Brain pericyte (primary cell): ENCODE measurements at regions not wholly inside any gene's neighbourhood (a gene's known extent, or its start where the extent isn't known, plus 50 kb on each side); places are given as distances from the start of the nearest gene placed in this dataset.
"Not testable (repeated sequence)": the region's sequence is repeated elsewhere in the genome, so short reads cannot be mapped to it uniquely, and the experiment has no call there.

ENCODE experiments used
- DNase-seq: peaks from one replicate; pipeline ENCODE4 v3.0.0-alpha.2; 2012; ENCODE audit warnings: low read depth, low spot score

GRCh38 chr7:126005064-126005463, 1075.4 kb upstream of the POT1 start:
- no peak for DNase-seq

- no peak for DNase-seq
Measured at GRCh38 chr7:126001349-126001748, 1071.7 kb upstream of the POT1 start.

GRCh38 chr7:125984795-125985194, 1055.2 kb upstream of the POT1 start:
- DNase-seq = no peak

DNA sequence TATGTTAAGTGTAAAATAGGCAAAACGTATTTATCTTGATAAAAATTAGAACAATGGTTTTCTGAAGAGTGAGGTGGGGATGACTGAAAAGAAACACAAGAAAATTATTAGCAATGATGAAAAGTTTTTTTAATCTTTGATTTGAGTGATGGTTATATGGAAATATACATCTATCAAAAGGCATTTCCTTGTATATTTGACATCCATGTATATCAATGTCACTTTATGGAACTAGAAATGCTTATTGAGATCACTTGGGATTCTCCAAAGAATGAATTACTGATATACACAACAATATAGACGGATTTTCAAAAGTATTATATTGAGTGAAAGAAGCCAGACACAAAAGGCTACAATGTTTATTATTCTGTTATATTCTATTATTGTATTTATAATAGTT, 1042.0 kb upstream of the POT1 start:
- no peak for DNase-seq

DNA sequence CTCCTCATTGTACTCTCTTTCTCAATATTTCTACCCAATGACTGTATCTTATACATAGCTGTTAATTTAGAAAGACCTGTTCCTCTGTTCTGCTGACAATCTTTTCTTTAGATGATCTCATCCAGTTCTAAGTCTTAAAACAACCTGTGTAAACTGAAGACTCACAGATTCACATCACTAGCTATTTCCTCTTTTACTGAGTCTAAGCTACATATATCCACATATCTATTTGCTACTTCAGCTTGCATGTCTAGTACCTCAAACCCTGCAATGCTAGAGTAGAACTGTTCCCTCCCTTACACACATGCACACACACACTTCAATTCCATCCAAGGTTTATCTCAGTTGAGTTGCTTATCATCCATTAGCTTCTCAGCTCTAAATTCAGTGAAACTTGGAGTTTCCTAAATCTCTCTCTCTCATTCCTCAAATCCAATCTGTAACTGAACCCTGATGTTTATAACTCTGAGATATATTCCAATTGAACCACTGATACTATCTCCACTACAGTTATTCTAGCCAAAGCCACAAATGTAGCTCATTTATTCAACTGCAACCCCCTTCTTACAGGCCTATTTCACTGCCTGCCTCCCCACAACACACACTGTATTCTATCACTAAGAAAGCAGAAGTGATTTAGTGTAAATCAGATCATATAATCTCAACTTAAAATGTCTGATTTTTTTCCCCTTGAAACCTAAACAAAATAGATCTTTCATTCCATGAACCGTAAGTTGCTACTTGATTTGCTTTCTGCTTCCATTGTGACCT, 1036.8 kb upstream of the POT1 start:
- DNase-seq = no peak

GRCh38 chr7:125934955-125935354, 1005.3 kb upstream of the POT1 start:
- no peak for DNase-seq

DNA sequence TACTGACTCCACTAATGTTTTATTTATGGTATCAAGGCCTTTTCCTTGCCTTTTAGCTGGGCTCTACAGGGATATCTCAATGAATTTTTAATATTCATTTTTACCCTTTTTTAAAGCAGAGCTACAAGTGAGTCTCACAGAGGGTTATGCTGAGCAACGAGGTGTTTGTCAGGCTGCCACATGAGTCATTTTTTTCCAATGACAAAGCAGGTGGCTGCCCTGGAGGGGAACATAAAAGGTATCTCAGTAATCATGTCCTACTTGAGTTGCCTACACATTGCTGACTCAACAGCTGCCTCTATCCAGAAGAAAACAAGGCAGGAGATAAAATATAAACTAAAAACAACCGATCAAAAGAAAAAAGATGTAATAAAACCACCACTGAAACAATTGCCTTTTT, 1004.9 kb upstream of the POT1 start:
- DNase-seq = no peak

DNA sequence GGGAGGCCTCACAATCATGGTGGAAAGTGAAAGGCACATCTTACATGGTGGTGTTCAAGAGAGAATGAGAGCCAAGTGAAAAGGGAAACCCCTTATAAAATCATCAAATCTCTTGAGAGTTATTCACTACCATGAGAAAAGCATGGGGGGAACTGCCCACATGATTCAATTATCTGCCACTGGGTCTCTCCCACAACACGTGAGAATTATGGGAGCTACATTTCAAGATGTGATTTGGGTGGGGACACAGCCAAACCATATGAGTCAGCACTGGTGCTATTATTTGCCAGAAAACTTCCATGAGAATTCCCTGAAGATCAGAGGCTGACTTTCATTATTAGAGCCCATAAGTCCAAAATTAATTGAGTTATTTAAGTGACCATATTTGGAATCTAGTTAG, 1001.2 kb upstream of the POT1 start:
- no peak for DNase-seq

- DNase-seq = no peak
Measured at GRCh38 chr7:125927556-125927955, 997.9 kb upstream of the POT1 start.

- no peak for DNase-seq
Measured at GRCh38 chr7:125926621-125927020, 997.0 kb upstream of the POT1 start.

GRCh38 chr7:125924037-125924436, 994.4 kb upstream of the POT1 start:
- no peak for DNase-seq

DNA sequence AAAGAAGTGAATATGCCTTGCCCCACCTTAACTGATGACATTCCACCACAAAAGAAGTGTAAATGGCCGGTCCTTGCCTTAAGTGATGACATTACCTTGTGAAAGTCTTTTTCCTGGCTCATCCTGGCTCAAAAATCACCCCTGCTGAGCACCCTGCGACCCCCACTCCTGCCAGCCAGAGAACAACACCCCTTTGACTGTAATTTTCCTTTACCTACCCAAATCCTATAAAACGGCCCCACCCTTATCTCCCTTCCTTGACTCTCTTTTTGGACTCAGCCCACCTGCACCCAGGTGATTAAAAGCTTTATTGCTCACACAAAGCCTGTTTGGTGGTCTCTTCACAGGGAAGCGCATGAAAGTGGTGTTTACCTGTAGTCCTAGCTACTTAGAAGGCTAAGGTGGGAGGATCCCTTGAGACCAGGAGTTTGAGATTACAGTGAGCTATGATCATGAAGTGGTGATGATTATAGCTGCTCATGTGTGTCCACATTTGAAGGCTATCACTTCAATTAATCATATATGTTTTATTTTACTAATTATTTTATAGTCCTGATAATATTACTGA, 985.8 kb upstream of the POT1 start:
- not testable (repeated sequence) for DNase-seq

DNA sequence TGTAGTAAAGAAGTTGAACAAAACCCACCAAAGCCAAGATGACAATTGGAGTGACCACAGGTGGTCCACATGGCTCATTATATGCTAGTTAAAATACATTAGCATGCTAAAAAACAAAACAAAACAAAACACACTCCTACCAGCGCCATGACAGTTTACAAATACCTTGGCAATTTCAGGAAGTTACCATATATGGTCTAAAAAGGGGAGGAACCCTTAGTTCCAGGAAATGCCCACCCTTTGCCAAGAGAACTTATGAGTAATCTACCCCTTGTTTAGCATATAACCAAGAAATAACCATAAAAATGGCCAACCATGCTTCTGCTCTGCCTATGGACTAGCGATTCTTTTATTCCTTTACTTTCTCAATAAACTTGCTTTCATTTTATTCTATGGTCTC, 979.1 kb upstream of the POT1 start:
- DNase-seq = no peak

GRCh38 chr7:125899577-125899976, 970.0 kb upstream of the POT1 start:
- DNase-seq = no peak

GRCh38 chr7:125892434-125892833, 962.8 kb upstream of the POT1 start:
- no peak for DNase-seq

DNA sequence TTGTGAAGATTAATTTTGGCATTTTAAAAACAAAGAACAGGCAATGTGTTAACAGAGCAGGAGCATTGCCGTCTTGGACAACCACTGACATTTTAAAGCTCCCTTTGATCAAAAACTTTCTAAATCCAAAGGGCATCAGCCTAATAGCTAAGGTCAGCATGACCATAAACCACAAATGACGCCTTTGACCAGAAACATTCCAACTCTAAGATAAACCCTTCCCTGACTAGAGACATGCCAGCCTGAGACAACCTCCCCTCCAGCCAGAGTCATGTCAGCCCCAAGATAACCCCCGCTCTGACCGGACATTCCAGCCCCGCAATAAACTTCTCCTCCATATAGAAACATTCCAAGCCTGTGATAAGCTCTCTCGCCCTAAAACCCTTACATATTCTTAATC, 949.4 kb upstream of the POT1 start:
- no peak for DNase-seq

DNA sequence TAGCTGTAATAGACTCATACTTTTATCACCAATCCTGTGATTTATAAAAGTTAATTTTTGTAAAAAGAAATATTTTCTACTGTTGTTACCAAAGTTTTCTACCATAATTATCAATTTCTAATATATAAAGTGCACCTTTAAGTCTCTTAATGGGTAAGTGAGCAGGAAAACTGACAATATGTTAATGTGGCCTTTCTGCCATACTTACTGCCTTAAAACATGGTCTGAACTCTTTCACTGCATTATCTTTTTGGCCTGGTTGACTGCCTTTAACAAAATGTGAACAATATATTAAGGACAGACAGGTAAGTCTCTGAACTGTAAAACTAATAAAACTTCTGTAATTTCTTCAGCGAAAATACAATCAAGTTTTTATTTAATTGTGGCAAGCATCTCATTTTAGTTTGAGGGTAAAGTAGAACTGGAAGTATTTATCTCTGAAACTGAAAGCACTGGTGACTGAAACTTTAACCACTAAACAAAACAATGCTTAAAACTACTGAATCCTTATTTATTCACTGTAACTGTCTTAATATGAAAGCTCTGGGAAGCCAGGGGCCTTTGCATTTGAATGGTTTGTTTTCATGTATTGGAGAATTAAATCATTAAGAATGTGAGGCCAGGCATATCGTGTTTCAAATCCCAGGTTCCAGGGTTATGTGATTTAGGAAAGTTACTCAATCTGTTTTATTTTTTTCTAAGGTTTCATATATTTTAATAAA, 948.8 kb upstream of the POT1 start:
- DNase-seq = no peak

- DNase-seq = no peak
Measured at GRCh38 chr7:125877246-125877645, 947.6 kb upstream of the POT1 start.

DNA sequence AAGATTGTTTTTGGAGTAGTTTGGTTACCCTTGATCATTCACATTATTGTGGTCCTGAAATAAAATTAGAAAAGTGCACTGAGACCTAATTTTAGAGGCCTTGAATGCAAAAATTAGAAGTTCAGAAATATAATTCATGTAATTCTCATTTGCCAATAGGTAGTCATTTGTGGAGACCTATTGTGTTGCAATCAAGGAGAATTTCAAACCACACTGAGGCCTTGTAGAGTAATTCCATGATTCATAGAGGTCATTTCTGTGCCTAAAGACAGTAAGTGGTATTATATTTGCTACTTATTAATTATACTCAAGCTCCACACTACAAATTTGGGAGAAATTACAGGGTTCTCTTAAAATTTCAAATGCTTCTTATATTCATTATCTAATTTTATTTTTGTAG, 946.8 kb upstream of the POT1 start:
- no peak for DNase-seq

- no peak for DNase-seq
Measured at GRCh38 chr7:125871431-125871830, 941.8 kb upstream of the POT1 start.

DNA sequence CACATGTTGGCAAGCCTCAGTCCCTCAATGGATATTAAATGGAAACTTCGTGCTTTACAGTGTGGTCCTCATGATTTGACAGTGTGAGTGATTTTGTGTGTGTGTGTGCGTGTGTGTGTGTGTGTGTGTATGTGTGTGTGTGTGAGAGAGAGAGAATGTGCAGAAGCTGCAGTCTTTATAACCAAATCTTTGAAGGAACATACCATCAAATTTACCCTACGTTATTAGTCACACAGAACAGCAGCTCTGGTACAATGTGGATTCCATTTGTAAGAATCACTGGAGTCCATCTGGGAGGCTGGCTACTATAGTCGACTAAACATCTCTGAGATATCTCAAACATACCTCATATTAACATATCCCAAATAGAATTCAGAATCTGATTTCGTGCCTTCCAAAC, 928.0 kb upstream of the POT1 start:
- no peak for DNase-seq

- no peak for DNase-seq
Measured at GRCh38 chr7:125848157-125848556, 918.5 kb upstream of the POT1 start.

- DNase-seq = no peak
Measured at GRCh38 chr7:125847692-125848091, 918.1 kb upstream of the POT1 start.
